ENCODE measurements at regions not wholly inside any gene's neighbourhood (a gene's known extent, or its start where the extent isn't known, plus 50 kb on each side); places are given as distances from the start of the nearest gene placed in this dataset.

GRCh38 chr21:36532769-36533467 lies 53.0 kb upstream of the CLDN14 start:
- no peak for DNase-seq

GRCh38 chr21:36533468-36533848 lies 53.5 kb upstream of the CLDN14 start:
- Histone ChIP-seq H3K9me3 (no peaks in the 10 kb centered on the region), H3K36me3 (no peaks in the 10 kb centered on the region)
- no peak for DNase-seq

More at GRCh38 chr21:36532769-36533467, 53.0 kb upstream of the CLDN14 start:
- no peak overlapping the region for H3K4me3 ChIP-seq
- no peaks in the 10 kb centered on the region for H3K9me3 ChIP-seq
- H3K27me3 ChIP-seq = peaks cover under 1% of the 10 kb centered on the region; the same call in 1 of the 2 replicates
- H3K36me3 ChIP-seq = no peaks in the 10 kb centered on the region

GRCh38 chr21:36534656-36535055 lies 54.7 kb upstream of the CLDN14 start:
- DNase-seq = no peak
- Histone ChIP-seq H3K36me3 (no peaks in the 10 kb centered on the region), H3K9me3 (no peaks in the 10 kb centered on the region), H3K27me3 (no peaks in the 10 kb centered on the region), H3K4me3 (no peak overlapping the region)

More at GRCh38 chr21:36533468-36533848, 53.5 kb upstream of the CLDN14 start:
- Histone ChIP-seq H3K27me3 (no peaks in the 10 kb centered on the region), H3K4me3 (no peak overlapping the region)

- no peak for DNase-seq
- Histone ChIP-seq H3K4me3 (no peak overlapping the region), H3K9me3 (no peaks in the 10 kb centered on the region), H3K36me3 (no peaks in the 10 kb centered on the region), H3K27me3 (no peaks in the 10 kb centered on the region)
These were observed 55.8 kb upstream of the CLDN14 start for GRCh38 chr21:36535618-36536241.

- H3K4me3 ChIP-seq = no peak overlapping the region
- H3K9me3 ChIP-seq = no peaks in the 10 kb centered on the region
- H3K36me3 ChIP-seq = no peaks in the 10 kb centered on the region
- no peaks in the 10 kb centered on the region for H3K27me3 ChIP-seq
- DNase-seq = no peak
These were observed 58.8 kb upstream of the CLDN14 start for GRCh38 chr21:36538761-36539160.

- H3K4me3 ChIP-seq = no peak overlapping the region
- DNase-seq = no peak
- H3K36me3 ChIP-seq = no peaks in the 10 kb centered on the region
- no peaks in the 10 kb centered on the region for H3K9me3 ChIP-seq
- H3K27me3 ChIP-seq = no peaks in the 10 kb centered on the region
These were observed 59.7 kb upstream of the CLDN14 start for GRCh38 chr21:36539434-36540150.

- Histone ChIP-seq H3K27me3 (no peaks in the 10 kb centered on the region; the same call in 1 of the 2 replicates), H3K4me3 (no peak overlapping the region), H3K36me3 (no peaks in the 10 kb centered on the region), H3K9me3 (no peaks in the 10 kb centered on the region)
- no peak for DNase-seq
These were observed 60.8 kb upstream of the CLDN14 start for GRCh38 chr21:36540700-36541099.

GRCh38 chr21:36541721-36542139 lies 61.8 kb upstream of the CLDN14 start:
- H3K9me3 ChIP-seq = no peaks in the 10 kb centered on the region
- no peaks in the 10 kb centered on the region for H3K36me3 ChIP-seq
- no peaks in the 10 kb centered on the region; the same call in 1 of the 2 replicates for H3K27me3 ChIP-seq
- no peak overlapping the region for H3K4me3 ChIP-seq
- no peak for DNase-seq

GRCh38 chr21:36542312-36543101 lies 62.6 kb upstream of the CLDN14 start:
- Histone ChIP-seq H3K4me3 (no peak overlapping the region), H3K9me3 (no peaks in the 10 kb centered on the region), H3K36me3 (no peaks in the 10 kb centered on the region), H3K27me3 (no peaks in the 10 kb centered on the region; the same call in 1 of the 2 replicates)
- DNase-seq = no peak

GRCh38 chr21:36543924-36544323 lies 64.0 kb upstream of the CLDN14 start:
- no peak for DNase-seq
- no peaks in the 10 kb centered on the region; the same call in 1 of the 2 replicates for H3K27me3 ChIP-seq
- H3K36me3 ChIP-seq = no peaks in the 10 kb centered on the region
- no peaks in the 10 kb centered on the region for H3K9me3 ChIP-seq
- no peak overlapping the region for H3K4me3 ChIP-seq

GRCh38 chr21:36544545-36544944 lies 64.6 kb upstream of the CLDN14 start:
- Histone ChIP-seq H3K27me3 (no peaks in the 10 kb centered on the region; the same call in 1 of the 2 replicates), H3K4me3 (no peak overlapping the region), H3K9me3 (no peaks in the 10 kb centered on the region), H3K36me3 (no peaks in the 10 kb centered on the region)
- no peak for DNase-seq

- no peaks in the 10 kb centered on the region; the same call in 1 of the 2 replicates for H3K27me3 ChIP-seq
- DNase-seq = no peak
- no peaks in the 10 kb centered on the region for H3K36me3 ChIP-seq
- H3K9me3 ChIP-seq = no peaks in the 10 kb centered on the region
- H3K4me3 ChIP-seq = no peak overlapping the region
These were observed 66.0 kb upstream of the CLDN14 start for GRCh38 chr21:36545776-36546511.

GRCh38 chr21:36547464-36547863 lies 67.5 kb upstream of the CLDN14 start:
- DNase-seq = no peak
- Histone ChIP-seq H3K9me3 (no peaks in the 10 kb centered on the region), H3K27me3 (no peaks in the 10 kb centered on the region; the same call in 1 of the 2 replicates), H3K4me3 (no peak overlapping the region), H3K36me3 (no peaks in the 10 kb centered on the region)

- no peaks in the 10 kb centered on the region for H3K36me3 ChIP-seq
- H3K4me3 ChIP-seq = no peak overlapping the region
- DNase-seq = no peak
- H3K9me3 ChIP-seq = no peaks in the 10 kb centered on the region
- H3K27me3 ChIP-seq = no peaks in the 10 kb centered on the region; the same call in 1 of the 2 replicates
These were observed 68.9 kb upstream of the CLDN14 start for GRCh38 chr21:36548866-36549265.

- no peaks in the 10 kb centered on the region for H3K36me3 ChIP-seq
These were observed 69.5 kb upstream of the CLDN14 start for GRCh38 chr21:36549470-36549869.

GRCh38 chr21:36550761-36551160 lies 70.8 kb upstream of the CLDN14 start:
- no peak for DNase-seq
- H3K4me3 ChIP-seq = no peak overlapping the region
- no peaks in the 10 kb centered on the region for H3K27me3 ChIP-seq
- H3K36me3 ChIP-seq = no peaks in the 10 kb centered on the region
- no peaks in the 10 kb centered on the region for H3K9me3 ChIP-seq

More at GRCh38 chr21:36549470-36549869, 69.5 kb upstream of the CLDN14 start:
- no peak overlapping the region for H3K4me3 ChIP-seq
- H3K9me3 ChIP-seq = no peaks in the 10 kb centered on the region
- no peaks in the 10 kb centered on the region; the same call in 1 of the 2 replicates for H3K27me3 ChIP-seq
- no peak for DNase-seq

Data from MG63 (cell line).